ENCODE measurements at regions not wholly inside any gene's neighbourhood (a gene's known extent, or its start where the extent isn't known, plus 50 kb on each side); places are given as distances from the start of the nearest gene placed in this dataset.

GRCh38 chrX:13149702-13150350 lies 105.4 kb upstream of the FAM9C start:
- TF ChIP-seq TAF1 (IDR thresholded peaks at IDR 0.05; ENCODE audit: low read depth) (no peak), MAX (IDR thresholded peaks at IDR 0.05) (no peak), REST (IDR thresholded peaks at IDR 0.05; ENCODE audit: low read depth) (no peak), EGR1 (IDR thresholded peaks at IDR 0.05) (no peak), RAD21 (IDR thresholded peaks at IDR 0.05; ENCODE audit: low read depth) (no peak), NFIC (IDR thresholded peaks at IDR 0.05) (no peak), CEBPB (IDR thresholded peaks at IDR 0.05) (no peak), CREB1 (IDR thresholded peaks at IDR 0.05; ENCODE audit: low read depth) (no peak), TCF12 (IDR thresholded peaks at IDR 0.05; ENCODE audit: low read depth) (no peak), TEAD4 (IDR thresholded peaks at IDR 0.05) (no peak), USF1 (IDR thresholded peaks at IDR 0.05) (no peak), ZBTB7A (IDR thresholded peaks at IDR 0.05; ENCODE audit: low read depth) (no peak), FOXM1 (IDR thresholded peaks at IDR 0.05; ENCODE audit: borderline replicate concordance, low read depth) (no peak)
